ENCODE measurements at regions not wholly inside any gene's neighbourhood (a gene's known extent, or its start where the extent isn't known, plus 50 kb on each side); places are given as distances from the start of the nearest gene placed in this dataset.

DNA sequence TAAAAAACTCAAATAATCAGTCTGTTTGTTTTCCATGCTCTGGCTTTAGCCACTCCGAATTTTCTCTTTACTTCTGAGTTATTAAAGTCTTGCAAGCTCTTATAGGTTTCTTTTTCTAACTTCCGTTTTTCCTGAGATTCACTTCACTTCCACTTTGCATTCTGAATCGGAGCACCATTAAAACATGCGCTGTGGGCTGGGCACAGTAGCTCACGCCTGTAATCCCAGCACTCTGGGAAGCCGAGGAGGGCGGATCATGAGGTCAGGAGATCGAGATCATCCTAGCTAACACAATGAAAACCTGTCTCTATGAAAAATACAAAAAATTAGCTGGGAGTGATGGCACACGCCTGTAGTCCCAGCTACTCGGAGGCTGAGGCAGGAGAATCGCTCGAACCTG, 357.9 kb downstream of the SLITRK6 start:
- Histone ChIP-seq H3K4me1 (no peaks in the 10 kb centered on the region), H3K4me3 (no peak overlapping the region), H3K9me3 (no peaks in the 10 kb centered on the region), H3K27ac (no peak overlapping the region), H3K36me3 (no peaks in the 10 kb centered on the region), H3K27me3 (replicated peaks in 1 of 7) (no peaks in the 10 kb centered on the region)
- no peak for DNase-seq
- WGBS, 5 donors, result 89 to 94% (median 90%) methylated on average over 12 of the region's 12 CpGs
- TF ChIP-seq, protein P1, sequence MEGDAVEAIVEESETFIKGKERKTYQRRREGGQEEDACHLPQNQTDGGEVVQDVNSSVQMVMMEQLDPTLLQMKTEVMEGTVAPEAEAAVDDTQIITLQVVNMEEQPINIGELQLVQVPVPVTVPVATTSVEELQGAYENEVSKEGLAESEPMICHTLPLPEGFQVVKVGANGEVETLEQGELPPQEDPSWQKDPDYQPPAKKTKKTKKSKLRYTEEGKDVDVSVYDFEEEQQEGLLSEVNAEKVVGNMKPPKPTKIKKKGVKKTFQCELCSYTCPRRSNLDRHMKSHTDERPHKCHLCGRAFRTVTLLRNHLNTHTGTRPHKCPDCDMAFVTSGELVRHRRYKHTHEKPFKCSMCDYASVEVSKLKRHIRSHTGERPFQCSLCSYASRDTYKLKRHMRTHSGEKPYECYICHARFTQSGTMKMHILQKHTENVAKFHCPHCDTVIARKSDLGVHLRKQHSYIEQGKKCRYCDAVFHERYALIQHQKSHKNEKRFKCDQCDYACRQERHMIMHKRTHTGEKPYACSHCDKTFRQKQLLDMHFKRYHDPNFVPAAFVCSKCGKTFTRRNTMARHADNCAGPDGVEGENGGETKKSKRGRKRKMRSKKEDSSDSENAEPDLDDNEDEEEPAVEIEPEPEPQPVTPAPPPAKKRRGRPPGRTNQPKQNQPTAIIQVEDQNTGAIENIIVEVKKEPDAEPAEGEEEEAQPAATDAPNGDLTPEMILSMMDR (IDR thresholded peaks at IDR 0.05 in 8 of 11, conservative IDR thresholded peaks at IDR 0.05 in 3 of 11), result no peak
- no peak for TF ChIP-seq POLR2A (IDR thresholded peaks at IDR 0.05)
- TF ChIP-seq POLR2AphosphoS5 (IDR thresholded peaks at IDR 0.05), result no peak
- intact Hi-C loops (cut with DNase I; ENCODE audit: low total_unique reads), result no loop called here

DNA sequence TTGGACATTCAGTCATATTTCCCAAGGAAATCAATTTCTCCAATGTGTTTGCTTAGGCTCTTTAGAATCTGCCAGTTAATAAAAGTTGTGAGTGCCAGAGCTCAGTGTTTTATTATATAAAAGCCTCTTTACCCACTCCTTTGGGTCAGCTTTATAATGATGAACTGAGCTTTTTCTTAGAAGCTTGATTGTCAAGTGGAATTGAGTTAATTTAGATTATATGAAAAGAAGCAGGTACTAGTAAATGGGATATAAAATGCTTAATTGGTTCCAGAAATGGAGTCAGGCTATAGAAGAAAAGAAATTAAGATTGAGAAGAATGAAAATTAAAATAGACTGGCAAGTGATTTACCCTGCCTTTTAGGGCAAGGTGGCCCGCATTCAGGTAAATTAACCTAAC, 363.2 kb downstream of the SLITRK6 start:
- TF ChIP-seq, protein P1 (IDR thresholded peaks at IDR 0.05 in 8 of 11, conservative IDR thresholded peaks at IDR 0.05 in 3 of 11), result no peak
- TF ChIP-seq POLR2AphosphoS5 (IDR thresholded peaks at IDR 0.05) (no peak), POLR2A (IDR thresholded peaks at IDR 0.05) (no peak)
- 88 to 98% (median 90%) methylated on average over 1 of the region's 1 CpG for WGBS, 5 donors

DNA sequence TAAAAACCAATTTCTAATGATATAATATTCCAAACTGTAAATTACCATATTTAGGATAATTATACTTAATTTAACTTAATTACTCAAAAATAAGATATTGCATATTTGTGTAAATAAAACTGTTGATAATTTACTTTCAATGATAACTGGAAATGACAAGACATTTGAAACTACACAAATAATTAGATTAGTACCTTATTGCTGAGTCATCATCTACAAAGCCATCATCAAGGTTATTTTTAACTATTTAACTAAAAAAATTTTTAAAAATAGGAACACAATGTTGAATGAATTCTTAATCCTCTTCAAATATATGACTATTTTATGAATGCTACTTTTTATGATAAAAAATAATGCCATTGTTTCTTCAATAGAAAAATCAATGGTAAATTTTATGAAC, 364.3 kb downstream of the SLITRK6 start:
- no peaks in the 10 kb centered on the region for H3K4me1 ChIP-seq
- no peaks in the 10 kb centered on the region for H3K27me3 ChIP-seq (replicated peaks in 1 of 7)
- no peak overlapping the region for H3K27ac ChIP-seq
- no peaks in the 10 kb centered on the region for H3K36me3 ChIP-seq
- no peak overlapping the region for H3K4me3 ChIP-seq
- peaks cover 0 to 20% (median 7%) of the 10 kb centered on the region in 8 donors for H3K9me3 ChIP-seq
- intact Hi-C loops (cut with DNase I; ENCODE audit: low total_unique reads), result no loop called here
- TF ChIP-seq POLR2A (IDR thresholded peaks at IDR 0.05), result no peak
- DNase-seq, result no peak

More for the DNA sequence above, 363.2 kb downstream of the SLITRK6 start:
- Histone ChIP-seq H3K27me3 (replicated peaks in 1 of 7) (no peaks in the 10 kb centered on the region), H3K9me3 (peaks cover 0 to 12% (median 4%) of the 10 kb centered on the region in 8 donors), H3K27ac (no peak overlapping the region), H3K4me3 (no peak overlapping the region), H3K36me3 (no peaks in the 10 kb centered on the region), H3K4me1 (no peaks in the 10 kb centered on the region)
- no peak for DNase-seq
- intact Hi-C loops (cut with DNase I; ENCODE audit: low total_unique reads), result no loop called here

DNA sequence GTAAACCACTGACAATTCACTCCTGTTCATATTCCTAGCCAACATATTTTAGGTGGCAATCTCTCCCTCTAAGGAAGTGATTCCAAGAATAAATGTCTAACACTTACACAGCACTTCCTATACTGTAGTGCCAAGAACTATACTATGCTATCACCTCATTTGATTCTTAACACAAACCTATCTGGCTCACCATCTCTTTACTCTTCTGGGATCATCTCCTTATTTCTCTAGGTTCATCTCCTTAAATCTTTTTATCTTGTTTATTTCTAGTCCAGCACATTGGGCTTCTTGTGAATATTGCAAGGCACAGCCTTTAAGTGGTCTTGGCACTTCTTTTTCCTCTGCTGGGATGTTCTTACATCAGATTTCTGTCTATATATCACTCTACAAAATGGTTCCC, 366.3 kb downstream of the SLITRK6 start:
- TF ChIP-seq, protein P1 (IDR thresholded peaks at IDR 0.05 in 8 of 11, conservative IDR thresholded peaks at IDR 0.05 in 3 of 11), result no peak
- TF ChIP-seq POLR2A (IDR thresholded peaks at IDR 0.05), result no peak
- TF ChIP-seq POLR2AphosphoS5 (IDR thresholded peaks at IDR 0.05), result no peak
- Histone ChIP-seq H3K27me3 (replicated peaks in 1 of 7) (no peaks in the 10 kb centered on the region), H3K4me3 (no peak overlapping the region), H3K9me3 (peaks cover 0 to 20% (median 7%) of the 10 kb centered on the region in 8 donors), H3K4me1 (no peaks in the 10 kb centered on the region), H3K27ac (no peak overlapping the region), H3K36me3 (no peaks in the 10 kb centered on the region)
- no peak for DNase-seq
- intact Hi-C loops (cut with DNase I; ENCODE audit: low total_unique reads), result no loop called here

DNA sequence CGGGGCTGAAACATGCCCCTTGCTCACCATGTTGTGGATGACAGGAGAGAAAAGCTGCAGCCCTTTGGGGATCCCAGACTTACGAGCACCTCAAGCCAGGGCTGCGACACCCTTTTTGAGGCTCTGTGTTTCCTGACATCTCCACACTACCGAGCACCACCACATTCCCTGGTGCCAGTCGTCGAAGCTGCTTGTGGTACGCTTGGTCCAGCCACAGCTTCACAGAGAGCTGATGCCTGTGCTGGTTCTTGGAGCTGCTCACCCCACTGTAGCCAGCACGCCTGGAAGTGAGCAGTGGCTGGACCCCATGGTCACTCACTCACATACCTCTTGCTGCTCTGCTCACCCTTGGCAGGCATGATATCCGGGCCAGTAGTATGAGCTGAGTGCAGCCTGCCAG, 367.5 kb downstream of the SLITRK6 start:
- Histone ChIP-seq H3K4me1 (no peaks in the 10 kb centered on the region), H3K9me3 (peaks cover 0 to 20% (median 7%) of the 10 kb centered on the region in 8 donors), H3K27me3 (replicated peaks in 1 of 7) (no peaks in the 10 kb centered on the region), H3K4me3 (no peak overlapping the region), H3K36me3 (no peaks in the 10 kb centered on the region), H3K27ac (no peak overlapping the region)
- intact Hi-C loops (cut with DNase I; ENCODE audit: low total_unique reads), result no loop called here
- DNase-seq, result no peak
- WGBS, 5 donors, result 82 to 93% (median 87%) methylated on average over 8 to 9 of the region's 9 CpGs
- TF ChIP-seq POLR2A (IDR thresholded peaks at IDR 0.05) (no peak), POLR2AphosphoS5 (IDR thresholded peaks at IDR 0.05) (no peak)
- TF ChIP-seq, protein P1 (IDR thresholded peaks at IDR 0.05 in 8 of 11, conservative IDR thresholded peaks at IDR 0.05 in 3 of 11), result no peak
